Thyroid gland (tissue), 4 donors: ENCODE measurements at regions not wholly inside any gene's neighbourhood (a gene's known extent, or its start where the extent isn't known, plus 50 kb on each side); places are given as distances from the start of the nearest gene placed in this dataset.
"Not testable (repeated sequence)": the region's sequence is repeated elsewhere in the genome, so short reads cannot be mapped to it uniquely, and the experiment has no call there.

Experiments
- POLR2A ChIP-seq, 2 donors: fragments of 450-650 bp; IDR thresholded peaks; one replicate each; pipeline ENCODE4 v1.6.1; 2017; ENCODE audit warnings: antibody characterized with exemption in 2 of 2, mild to moderate bottlenecking in 2 of 2, moderate library complexity in 1 of 2
- TF ChIP-seq, protein P1 (sequence below), 6 experiments: fragments of 200-600 bp in 3 of 6; fragments of 450-650 bp in 3 of 6; sonication (generic) in 3 of 6; IDR thresholded peaks; one replicate each; pipeline ENCODE4 v1.5.1; 2016 to 2019; ENCODE audit warnings: antibody characterized with exemption in 6 of 6, mild to moderate bottlenecking in 2 of 6, inconsistent platforms in 1 of 6, moderate library complexity in 1 of 6

DNA sequence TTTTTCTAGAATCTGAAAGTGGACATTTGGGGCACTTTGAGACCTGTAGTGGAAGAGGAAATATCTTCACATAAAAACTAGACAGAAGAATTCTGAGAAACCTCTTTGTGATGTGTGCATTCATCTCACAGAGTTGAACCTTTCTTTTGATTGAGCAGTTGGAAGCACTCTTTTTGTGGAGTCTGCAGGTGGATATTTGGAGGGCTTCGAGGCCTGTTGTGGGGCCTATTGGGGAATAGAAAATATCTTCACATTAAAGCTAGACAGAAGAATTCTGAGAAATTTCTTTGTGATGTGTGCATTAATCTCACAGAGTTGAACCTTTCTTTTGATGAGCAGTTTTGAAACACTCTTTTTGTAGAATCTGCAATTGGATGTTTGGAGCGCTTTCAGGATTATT, 236.2 kb downstream of the FOXD4L6 start:
- TF ChIP-seq, protein P1, sequence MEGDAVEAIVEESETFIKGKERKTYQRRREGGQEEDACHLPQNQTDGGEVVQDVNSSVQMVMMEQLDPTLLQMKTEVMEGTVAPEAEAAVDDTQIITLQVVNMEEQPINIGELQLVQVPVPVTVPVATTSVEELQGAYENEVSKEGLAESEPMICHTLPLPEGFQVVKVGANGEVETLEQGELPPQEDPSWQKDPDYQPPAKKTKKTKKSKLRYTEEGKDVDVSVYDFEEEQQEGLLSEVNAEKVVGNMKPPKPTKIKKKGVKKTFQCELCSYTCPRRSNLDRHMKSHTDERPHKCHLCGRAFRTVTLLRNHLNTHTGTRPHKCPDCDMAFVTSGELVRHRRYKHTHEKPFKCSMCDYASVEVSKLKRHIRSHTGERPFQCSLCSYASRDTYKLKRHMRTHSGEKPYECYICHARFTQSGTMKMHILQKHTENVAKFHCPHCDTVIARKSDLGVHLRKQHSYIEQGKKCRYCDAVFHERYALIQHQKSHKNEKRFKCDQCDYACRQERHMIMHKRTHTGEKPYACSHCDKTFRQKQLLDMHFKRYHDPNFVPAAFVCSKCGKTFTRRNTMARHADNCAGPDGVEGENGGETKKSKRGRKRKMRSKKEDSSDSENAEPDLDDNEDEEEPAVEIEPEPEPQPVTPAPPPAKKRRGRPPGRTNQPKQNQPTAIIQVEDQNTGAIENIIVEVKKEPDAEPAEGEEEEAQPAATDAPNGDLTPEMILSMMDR (IDR thresholded peaks at IDR 0.05) = not testable (repeated sequence)
- TF ChIP-seq POLR2A (IDR thresholded peaks at IDR 0.05) = not testable (repeated sequence)
